IPS-NIHi7 (cell line): ENCODE measurements at regions not wholly inside any gene's neighbourhood (a gene's known extent, or its start where the extent isn't known, plus 50 kb on each side); places are given as distances from the start of the nearest gene placed in this dataset.
"Not testable (repeated sequence)": the region's sequence is repeated elsewhere in the genome, so short reads cannot be mapped to it uniquely, and the experiment has no call there.

Experiments
- DNase-seq: peaks from one replicate; pipeline ENCODE4 v3.0.0; 2012; ENCODE audit warnings: mixed read lengths; ENCODE audit errors: extremely low spot score

GRCh38 chr6:137933696-137934095 is 66.6 kb downstream of the TNFAIP3 start:
- no peak for DNase-seq

- no peak for DNase-seq
Measured at GRCh38 chr6:137936798-137937197, 69.7 kb downstream of the TNFAIP3 start.

GRCh38 chr6:137937834-137938233 is 70.8 kb downstream of the TNFAIP3 start:
- DNase-seq, result no peak

GRCh38 chr6:137938770-137939379 is 71.8 kb downstream of the TNFAIP3 start:
- DNase-seq, result no peak

GRCh38 chr6:137941995-137942394 is 74.9 kb downstream of the TNFAIP3 start:
- no peak for DNase-seq

- DNase-seq, result no peak
Measured at GRCh38 chr6:137942736-137943135, 75.7 kb downstream of the TNFAIP3 start.

GRCh38 chr6:137944381-137944780 is 77.3 kb downstream of the TNFAIP3 start:
- DNase-seq, result not testable (repeated sequence)

- DNase-seq, result peak; percentile 55
Measured at GRCh38 chr6:137944793-137945498, 77.9 kb downstream of the TNFAIP3 start.

- DNase-seq, result no peak
Measured at GRCh38 chr6:137949686-137950390, 82.8 kb downstream of the TNFAIP3 start.

- no peak for DNase-seq
Measured at GRCh38 chr6:137950581-137950980, 83.5 kb downstream of the TNFAIP3 start.

GRCh38 chr6:137951064-137951597 is 84.1 kb downstream of the TNFAIP3 start:
- DNase-seq, result no peak

GRCh38 chr6:137952247-137952646 is 85.2 kb downstream of the TNFAIP3 start:
- DNase-seq, result no peak

GRCh38 chr6:137953761-137954160 is 86.7 kb downstream of the TNFAIP3 start:
- DNase-seq, result no peak

- no peak for DNase-seq
Measured at GRCh38 chr6:137954253-137954652, 87.2 kb downstream of the TNFAIP3 start.

GRCh38 chr6:137956098-137956488 is 89.0 kb downstream of the TNFAIP3 start:
- DNase-seq, result no peak

GRCh38 chr6:137957471-137957870 is 90.4 kb downstream of the TNFAIP3 start:
- no peak for DNase-seq

- no peak for DNase-seq
Measured at GRCh38 chr6:137958811-137959565, 91.9 kb downstream of the TNFAIP3 start.

GRCh38 chr6:137962725-137963124 is 95.7 kb downstream of the TNFAIP3 start:
- DNase-seq, result no peak

GRCh38 chr6:137964876-137965275 is 97.8 kb downstream of the TNFAIP3 start:
- no peak for DNase-seq

GRCh38 chr6:137967689-137968454 is 100.8 kb downstream of the TNFAIP3 start:
- no peak for DNase-seq

- no peak for DNase-seq
Measured at GRCh38 chr6:137968455-137968804, 101.4 kb downstream of the TNFAIP3 start.
